ENCODE measurements at regions not wholly inside any gene's neighbourhood (a gene's known extent, or its start where the extent isn't known, plus 50 kb on each side); places are given as distances from the start of the nearest gene placed in this dataset.

- H3K36me3 Mint-ChIP-seq: peaks cover 0 to 4% (median 0%) of the 10 kb centered on the region in 5 donors
- H3K36me3 ChIP-seq (ENCODE audit: control insufficient read depth in 2 of 3, insufficient read depth in 3 of 3, low read length in 3 of 3): no peaks in the 10 kb centered on the region
- intact Hi-C loops (cut with micrococcal nuclease): no loop called here
- H3K27ac Mint-ChIP-seq: no peak overlapping the region
- no peaks in the 10 kb centered on the region for H3K4me1 Mint-ChIP-seq
- ATAC-seq (no peak), DNase-seq (no peak)
- H3K4me3 Mint-ChIP-seq: no peak overlapping the region
- no peaks in the 10 kb centered on the region for H3K27me3 ChIP-seq (ENCODE audit: control insufficient read depth in 2 of 2, insufficient read depth in 2 of 2, low read length in 2 of 2)
- H3K27me3 Mint-ChIP-seq: peaks cover 0 to 13% (median 10%) of the 10 kb centered on the region in 5 donors
- H3K9me3 Mint-ChIP-seq: peaks cover 0 to 9% (median 0%) of the 10 kb centered on the region in 11 donors
- H3K27ac ChIP-seq (ENCODE audit: low read depth, low read length): no peak overlapping the region
- H3K4me3 ChIP-seq (ENCODE audit: low read length): no peak overlapping the region
- no peaks in the 10 kb centered on the region for H3K9me3 ChIP-seq (ENCODE audit: control insufficient read depth in 2 of 3, low read length in 3 of 3)
- H3K4me1 ChIP-seq (ENCODE audit: control insufficient read depth in 2 of 2, insufficient read depth in 2 of 2, low read length in 2 of 2): no peaks in the 10 kb centered on the region
- POLR2A ChIA-PET: no interaction called here
- CTCF ChIA-PET: no interaction called here
These were observed 159.3 kb upstream of the GAP43 start for GRCh38 chr3:115464036-115464435.

GRCh38 chr3:115469649-115470048 lies 153.7 kb upstream of the GAP43 start:
- H3K27ac Mint-ChIP-seq: no peak overlapping the region

GRCh38 chr3:115470254-115470653 lies 153.1 kb upstream of the GAP43 start:
- ChIA-PET CTCF (no interaction called here), POLR2A (no interaction called here)
- Histone ChIP-seq H3K4me3 (ENCODE audit: low read length) (no peak overlapping the region), H3K27me3 (ENCODE audit: control insufficient read depth in 2 of 2, insufficient read depth in 2 of 2, low read length in 2 of 2) (no peaks in the 10 kb centered on the region), H3K27ac (ENCODE audit: low read depth, low read length) (no peak overlapping the region), H3K36me3 (ENCODE audit: control insufficient read depth in 2 of 3, insufficient read depth in 3 of 3, low read length in 3 of 3) (no peaks in the 10 kb centered on the region), H3K9me3 (ENCODE audit: control insufficient read depth in 2 of 3, low read length in 3 of 3) (no peaks in the 10 kb centered on the region), H3K4me1 (ENCODE audit: control insufficient read depth in 2 of 2, insufficient read depth in 2 of 2, low read length in 2 of 2) (no peaks in the 10 kb centered on the region)
- H3K4me1 Mint-ChIP-seq: no peaks in the 10 kb centered on the region
- no peaks in the 10 kb centered on the region for H3K36me3 Mint-ChIP-seq
- H3K4me3 Mint-ChIP-seq: no peak overlapping the region
- H3K27me3 Mint-ChIP-seq: peaks cover 0 to 11% (median 5%) of the 10 kb centered on the region in 5 donors
- no peak overlapping the region for H3K27ac Mint-ChIP-seq
- H3K9me3 Mint-ChIP-seq: peaks cover 0 to 4% (median 0%) of the 10 kb centered on the region in 11 donors
- DNase-seq (no peak), ATAC-seq (no peak)
- intact Hi-C loops (cut with micrococcal nuclease): no loop called here

More at GRCh38 chr3:115469649-115470048, 153.7 kb upstream of the GAP43 start:
- intact Hi-C loops (cut with micrococcal nuclease): no loop called here
- H3K27me3 Mint-ChIP-seq: peaks cover 0 to 13% (median 5%) of the 10 kb centered on the region in 5 donors
- no peaks in the 10 kb centered on the region for H3K4me1 Mint-ChIP-seq
- H3K9me3 Mint-ChIP-seq: peaks cover 0 to 4% (median 0%) of the 10 kb centered on the region in 11 donors
- H3K4me3 Mint-ChIP-seq: no peak overlapping the region
- no peaks in the 10 kb centered on the region for H3K36me3 Mint-ChIP-seq
- POLR2A ChIA-PET: no interaction called here
- CTCF ChIA-PET: no interaction called here
- Histone ChIP-seq H3K27ac (ENCODE audit: low read depth, low read length) (no peak overlapping the region), H3K27me3 (ENCODE audit: control insufficient read depth in 2 of 2, insufficient read depth in 2 of 2, low read length in 2 of 2) (no peaks in the 10 kb centered on the region), H3K36me3 (ENCODE audit: control insufficient read depth in 2 of 3, insufficient read depth in 3 of 3, low read length in 3 of 3) (no peaks in the 10 kb centered on the region), H3K9me3 (ENCODE audit: control insufficient read depth in 2 of 3, low read length in 3 of 3) (no peaks in the 10 kb centered on the region), H3K4me1 (ENCODE audit: control insufficient read depth in 2 of 2, insufficient read depth in 2 of 2, low read length in 2 of 2) (no peaks in the 10 kb centered on the region), H3K4me3 (ENCODE audit: low read length) (no peak overlapping the region)
- DNase-seq (no peak), ATAC-seq (no peak)

- Mint-ChIP-seq H3K4me1 (no peaks in the 10 kb centered on the region), H3K27ac (no peak overlapping the region), H3K27me3 (peaks cover 1 to 11% (median 8%) of the 10 kb centered on the region in 5 donors), H3K4me3 (no peak overlapping the region), H3K9me3 (no peaks in the 10 kb centered on the region), H3K36me3 (no peaks in the 10 kb centered on the region)
- no peaks in the 10 kb centered on the region for H3K9me3 ChIP-seq (ENCODE audit: control insufficient read depth in 2 of 3, low read length in 3 of 3)
- H3K36me3 ChIP-seq (ENCODE audit: control insufficient read depth in 2 of 3, insufficient read depth in 3 of 3, low read length in 3 of 3): no peaks in the 10 kb centered on the region
- ChIA-PET POLR2A (no interaction called here), CTCF (no interaction called here)
- H3K4me1 ChIP-seq (ENCODE audit: control insufficient read depth in 2 of 2, insufficient read depth in 2 of 2, low read length in 2 of 2): no peaks in the 10 kb centered on the region
- H3K27me3 ChIP-seq (ENCODE audit: control insufficient read depth in 2 of 2, insufficient read depth in 2 of 2, low read length in 2 of 2): no peaks in the 10 kb centered on the region
- no peak overlapping the region for H3K27ac ChIP-seq (ENCODE audit: low read depth, low read length)
- no peak for ATAC-seq
- intact Hi-C loops (cut with micrococcal nuclease): no loop called here
- no peak for DNase-seq
- no peak overlapping the region for H3K4me3 ChIP-seq (ENCODE audit: low read length)
These were observed 147.9 kb upstream of the GAP43 start for GRCh38 chr3:115475178-115476041.

- no peak for ATAC-seq
- peaks cover 1 to 13% (median 10%) of the 10 kb centered on the region in 5 donors for H3K27me3 Mint-ChIP-seq
- no peak overlapping the region for H3K4me3 ChIP-seq (ENCODE audit: low read length)
- no peak for DNase-seq
- no peak overlapping the region for H3K4me3 Mint-ChIP-seq
- H3K4me1 Mint-ChIP-seq: no peaks in the 10 kb centered on the region
- no peaks in the 10 kb centered on the region for H3K4me1 ChIP-seq (ENCODE audit: control insufficient read depth in 2 of 2, insufficient read depth in 2 of 2, low read length in 2 of 2)
- H3K36me3 ChIP-seq (ENCODE audit: control insufficient read depth in 2 of 3, insufficient read depth in 3 of 3, low read length in 3 of 3): no peaks in the 10 kb centered on the region
- H3K9me3 Mint-ChIP-seq: peaks cover 0 to 5% (median 0%) of the 10 kb centered on the region in 11 donors
- no peaks in the 10 kb centered on the region for H3K36me3 Mint-ChIP-seq
- no peaks in the 10 kb centered on the region for H3K9me3 ChIP-seq (ENCODE audit: control insufficient read depth in 2 of 3, low read length in 3 of 3)
- no peak overlapping the region for H3K27ac ChIP-seq (ENCODE audit: low read depth, low read length)
- intact Hi-C loops (cut with micrococcal nuclease): no loop called here
- H3K27ac Mint-ChIP-seq: no peak overlapping the region
- ChIA-PET POLR2A (no interaction called here), CTCF (no interaction called here)
- H3K27me3 ChIP-seq (ENCODE audit: control insufficient read depth in 2 of 2, insufficient read depth in 2 of 2, low read length in 2 of 2): no peaks in the 10 kb centered on the region
These were observed 146.8 kb upstream of the GAP43 start for GRCh38 chr3:115476472-115476871.

- intact Hi-C loops (cut with micrococcal nuclease): no loop called here
- peaks cover 1 to 24% (median 10%) of the 10 kb centered on the region in 5 donors for H3K27me3 Mint-ChIP-seq
- no peak overlapping the region for H3K27ac Mint-ChIP-seq
- ChIA-PET POLR2A (no interaction called here), CTCF (no interaction called here)
- H3K4me3 Mint-ChIP-seq: no peak overlapping the region
- ATAC-seq (no peak), DNase-seq (no peak)
- Histone ChIP-seq H3K27me3 (ENCODE audit: control insufficient read depth in 2 of 2, insufficient read depth in 2 of 2, low read length in 2 of 2) (no peaks in the 10 kb centered on the region), H3K9me3 (ENCODE audit: control insufficient read depth in 2 of 3, low read length in 3 of 3) (no peaks in the 10 kb centered on the region), H3K36me3 (ENCODE audit: control insufficient read depth in 2 of 3, insufficient read depth in 3 of 3, low read length in 3 of 3) (no peaks in the 10 kb centered on the region), H3K4me1 (ENCODE audit: control insufficient read depth in 2 of 2, insufficient read depth in 2 of 2, low read length in 2 of 2) (no peaks in the 10 kb centered on the region), H3K4me3 (ENCODE audit: low read length) (no peak overlapping the region), H3K27ac (ENCODE audit: low read depth, low read length) (no peak overlapping the region)
- H3K36me3 Mint-ChIP-seq: no peaks in the 10 kb centered on the region
- no peaks in the 10 kb centered on the region for H3K4me1 Mint-ChIP-seq
- H3K9me3 Mint-ChIP-seq: peaks cover 0 to 11% (median 5%) of the 10 kb centered on the region in 11 donors
These were observed 145.0 kb upstream of the GAP43 start for GRCh38 chr3:115478359-115478758.

GRCh38 chr3:115486880-115487279 lies 136.4 kb upstream of the GAP43 start:
- Mint-ChIP-seq H3K4me3 (no peak overlapping the region), H3K36me3 (no peaks in the 10 kb centered on the region), H3K27me3 (peaks cover 0 to 27% (median 11%) of the 10 kb centered on the region in 5 donors), H3K4me1 (no peaks in the 10 kb centered on the region), H3K27ac (no peak overlapping the region), H3K9me3 (peaks cover 0 to 11% (median 4%) of the 10 kb centered on the region in 11 donors)
- H3K4me3 ChIP-seq (ENCODE audit: low read length): no peak overlapping the region
- H3K4me1 ChIP-seq (ENCODE audit: control insufficient read depth in 2 of 2, insufficient read depth in 2 of 2, low read length in 2 of 2): no peaks in the 10 kb centered on the region
- DNase-seq (no peak), ATAC-seq (no peak)
- no peaks in the 10 kb centered on the region for H3K9me3 ChIP-seq (ENCODE audit: control insufficient read depth in 2 of 3, low read length in 3 of 3)
- H3K27me3 ChIP-seq (ENCODE audit: control insufficient read depth in 2 of 2, insufficient read depth in 2 of 2, low read length in 2 of 2): no peaks in the 10 kb centered on the region
- intact Hi-C loops (cut with micrococcal nuclease): no loop called here
- H3K27ac ChIP-seq (ENCODE audit: low read depth, low read length): no peak overlapping the region
- no peaks in the 10 kb centered on the region for H3K36me3 ChIP-seq (ENCODE audit: control insufficient read depth in 2 of 3, insufficient read depth in 3 of 3, low read length in 3 of 3)
- POLR2A ChIA-PET: no interaction called here
- CTCF ChIA-PET: no interaction called here

Measured in naive thymus-derived CD4-positive, alpha-beta T cell (primary cell).